ENCODE measurements at regions not wholly inside any gene's neighbourhood (a gene's known extent, or its start where the extent isn't known, plus 50 kb on each side); places are given as distances from the start of the nearest gene placed in this dataset.

- DNase-seq (ENCODE audit: low read depth in 2 of 2), result no peak
Measured at GRCh38 chr3:10762611-10763247, 53.3 kb upstream of the SLC6A11 start.

- no peak for DNase-seq (ENCODE audit: low read depth in 2 of 2)
Measured at GRCh38 chr3:10763248-10763620, 52.8 kb upstream of the SLC6A11 start.

GRCh38 chr3:10763817-10764258 lies 52.2 kb upstream of the SLC6A11 start:
- DNase-seq (ENCODE audit: low read depth in 2 of 2), result no peak

GRCh38 chr3:10764259-10765051 lies 51.6 kb upstream of the SLC6A11 start:
- DNase-seq (ENCODE audit: low read depth in 2 of 2), result no peak

- no peak for DNase-seq (ENCODE audit: low read depth in 2 of 2)
Measured at GRCh38 chr3:10766049-10766705, 49.9 kb upstream of the SLC6A11 start.

Measured in stimulated activated CD4-positive, alpha-beta T cell treated with anti-CD3 and anti-CD28 coated beads, Interleukin-15, amount 100 ng/mL, for 48 hours (primary cell).